IMR-90 (cell line): ENCODE measurements at regions not wholly inside any gene's neighbourhood (a gene's known extent, or its start where the extent isn't known, plus 50 kb on each side); places are given as distances from the start of the nearest gene placed in this dataset.

Experiments
- ATAC-seq: fragments of 200-7000 bp; cut with Tn5 transposase; 2 replicates; pipeline ENCODE4 v1.9.1; 2020; ENCODE audit warnings: low read depth, mild to moderate bottlenecking, moderate library complexity
- BruUV-seq: library from RNA; stranded (reverse); fragments of 400-500 nt; replicated peaks from 2 replicates; lab custom pipeline; 2021; lab: Mats Ljungman, UMichigan
- CTCF ChIA-PET: fragments of 300-600 bp; formaldehyde crosslinking; extraction: SDS; loops from one replicate; lab custom pipeline; 2021; ENCODE audit warnings: antibody characterized with exemption; lab: Yijun Ruan, JAX
- POLR2A ChIA-PET: fragments of 300-600 bp; sonication (Branson Sonifier 250); formaldehyde crosslinking; loops from one replicate; lab custom pipeline; 2022; ENCODE audit warnings: antibody characterized with exemption; ENCODE audit not compliant: unreplicated experiment; lab: Charles Lee
- DNase-seq: peaks from one replicate; pipeline ENCODE4 v3.0.0; 2013
- H2AFZ ChIP-seq: replicated peaks from 2 replicates; pipeline ENCODE3; 2013; ENCODE audit warnings: low read length, mild to moderate bottlenecking; ENCODE audit not compliant: poor library complexity
- H2AK5ac ChIP-seq: 2 replicates; pipeline ENCODE4 v1.6.1; 2013; ENCODE audit warnings: low read depth, low read length, inconsistent platforms
- H2AK9ac ChIP-seq: replicated peaks from 2 replicates; pipeline ENCODE3; 2013; ENCODE audit warnings: mild to moderate bottlenecking, low read depth, low read length, moderate library complexity; ENCODE audit not compliant: poor library complexity
- H2BK120ac ChIP-seq: 2 replicates; pipeline ENCODE4 v1.6.1; 2013; ENCODE audit warnings: low read depth, low read length, inconsistent platforms
- H2BK15ac ChIP-seq: 3 replicates; pipeline ENCODE4 v1.6.1; 2013; ENCODE audit warnings: low read depth, low read length, inconsistent platforms
- H2BK20ac ChIP-seq: 2 replicates; pipeline ENCODE4 v1.6.1; 2013; ENCODE audit warnings: low read depth, mild to moderate bottlenecking, inconsistent platforms, low read length, moderate library complexity
- H2BK5ac ChIP-seq: 2 replicates; pipeline ENCODE4 v1.6.1; 2013; ENCODE audit warnings: mild to moderate bottlenecking, low read depth, low read length, inconsistent platforms; ENCODE audit not compliant: poor library complexity, severe bottlenecking
- H3K14ac ChIP-seq: replicated peaks from 2 replicates; pipeline ENCODE4 v1.6.1; 2013; ENCODE audit warnings: low read depth, low read length, inconsistent platforms
- H3K18ac ChIP-seq: 2 replicates; pipeline ENCODE4 v1.6.1; 2013; ENCODE audit warnings: low read depth, low read length, control low read depth
- H3K23ac ChIP-seq: 2 replicates; pipeline ENCODE4 v1.6.1; 2013; ENCODE audit warnings: low read depth, low read length, inconsistent platforms
- H3K27ac ChIP-seq: 2 replicates; pipeline ENCODE4 v1.5.1; 2013; ENCODE audit warnings: mild to moderate bottlenecking, control low read depth, low read length; ENCODE audit not compliant: insufficient read depth
- H3K27me3 ChIP-seq: 2 replicates; pipeline ENCODE4 v1.6.1; 2013; ENCODE audit warnings: low read length; ENCODE audit not compliant: control insufficient read depth, insufficient read depth
- H3K36me3 ChIP-seq: 2 replicates; pipeline ENCODE4 v1.6.1; 2013; ENCODE audit warnings: low read length, mixed read lengths; ENCODE audit not compliant: control insufficient read depth, insufficient read depth
- H3K4ac ChIP-seq: 2 replicates; pipeline ENCODE4 v1.6.1; 2013; ENCODE audit warnings: low read depth, low read length, inconsistent platforms
- H3K4me1 ChIP-seq: 2 replicates; pipeline ENCODE4 v1.6.1; 2013; ENCODE audit warnings: low read length, mixed read lengths; ENCODE audit not compliant: control insufficient read depth, insufficient read depth
- H3K4me2 ChIP-seq: 2 replicates; pipeline ENCODE4 v1.6.1; 2013; ENCODE audit warnings: low read depth, mild to moderate bottlenecking, control low read depth, low read length, moderate library complexity
- H3K4me3 ChIP-seq: 2 replicates; pipeline ENCODE4 v1.5.1; 2013; ENCODE audit warnings: low read depth, mild to moderate bottlenecking, control low read depth, low read length, moderate library complexity; ENCODE audit not compliant: insufficient read depth
- H3K56ac ChIP-seq: 2 replicates; pipeline ENCODE4 v1.6.1; 2013; ENCODE audit warnings: low read length, inconsistent platforms; ENCODE audit not compliant: insufficient read depth; ENCODE audit errors: extremely low read depth
- H3K79me1 ChIP-seq, 2 experiments: 2 replicates each; pipeline ENCODE4 v1.6.1; 2013; ENCODE audit warnings: low read length in 2 of 2, inconsistent platforms in 1 of 2, low read depth in 1 of 2
- H3K9ac ChIP-seq: 2 replicates; pipeline ENCODE4 v1.6.1; 2013; ENCODE audit warnings: low read depth, low read length, control low read depth
- H3K9me1 ChIP-seq: 2 replicates; pipeline ENCODE4 v1.6.1; 2013; ENCODE audit warnings: low read length, inconsistent platforms; ENCODE audit not compliant: insufficient read depth
- H3K9me3 ChIP-seq: 2 replicates; pipeline ENCODE4 v1.6.1; 2013; ENCODE audit warnings: low read length; ENCODE audit not compliant: control insufficient read depth, insufficient read depth
- H4K20me1 ChIP-seq: 2 replicates; pipeline ENCODE4 v1.6.1; 2013; ENCODE audit warnings: low read length, inconsistent platforms; ENCODE audit not compliant: insufficient read depth
- H4K5ac ChIP-seq: 2 replicates; pipeline ENCODE4 v1.6.1; 2013; ENCODE audit warnings: mild to moderate bottlenecking, low read depth, low read length, control low read depth
- H4K8ac ChIP-seq, 2 experiments: 2 replicates each; pipeline ENCODE4 v1.6.1; 2013; ENCODE audit warnings: low read depth in 2 of 2, low read length in 2 of 2, control low read depth in 1 of 2, inconsistent platforms in 1 of 2
- H4K91ac ChIP-seq: 2 replicates; pipeline ENCODE4 v1.6.1; 2013; ENCODE audit warnings: low read depth, low read length, inconsistent platforms; ENCODE audit not compliant: insufficient read depth
- BHLHE40 ChIP-seq: fragments of 150-350 bp; IDR thresholded peaks from 2 replicates; pipeline ENCODE4 v1.6.1; 2016; ENCODE audit warnings: mild to moderate bottlenecking, low read depth, low read length
- CEBPB ChIP-seq: IDR thresholded peaks from 2 replicates; pipeline ENCODE4 v1.6.1; 2012; ENCODE audit warnings: low read depth, low read length, improper control_type of control experiment
- CHD1 ChIP-seq: IDR thresholded peaks from 2 replicates; pipeline ENCODE4 v1.6.1; 2012; ENCODE audit warnings: low read depth, low read length, improper control_type of control experiment
- FOS ChIP-seq: fragments of 150-350 bp; IDR thresholded peaks from 2 replicates; pipeline ENCODE4 v1.6.1; 2016; ENCODE audit warnings: low read depth, low read length
- MAFK ChIP-seq: IDR thresholded peaks from 2 replicates; pipeline ENCODE4 v1.6.1; 2012; ENCODE audit warnings: low read depth, low read length, improper control_type of control experiment
- MAZ ChIP-seq: IDR thresholded peaks from 2 replicates; pipeline ENCODE4 v1.6.1; 2012; ENCODE audit warnings: low read depth, mild to moderate bottlenecking, low read length, improper control_type of control experiment, moderate library complexity, borderline replicate concordance
- MXI1 ChIP-seq: IDR thresholded peaks from 2 replicates; pipeline ENCODE4 v1.6.1; 2012; ENCODE audit warnings: low read depth, mild to moderate bottlenecking, low read length, moderate library complexity, borderline replicate concordance
- NFE2L2 ChIP-seq: fragments of 150-350 bp; IDR thresholded peaks from 2 replicates; pipeline ENCODE4 v1.6.1; 2016; ENCODE audit warnings: low read depth, mild to moderate bottlenecking, low read length
- POLR2A ChIP-seq: IDR thresholded peaks from 2 replicates; pipeline ENCODE4 v1.6.1; 2012; ENCODE audit warnings: mild to moderate bottlenecking, low read depth, low read length
- RAD21 ChIP-seq: IDR thresholded peaks from 2 replicates; pipeline ENCODE4 v1.6.1; 2012; ENCODE audit warnings: low read length, improper control_type of control experiment
- RCOR1 ChIP-seq: IDR thresholded peaks from 2 replicates; pipeline ENCODE4 v1.6.1; 2012; ENCODE audit warnings: mild to moderate bottlenecking, low read length, improper control_type of control experiment; ENCODE audit not compliant: insufficient replicate concordance
- RFX5 ChIP-seq: IDR thresholded peaks from 2 replicates; pipeline ENCODE4 v1.8.0; 2012; ENCODE audit warnings: low read depth, mild to moderate bottlenecking, low read length, moderate library complexity
- WGBS, 2 experiments: methylation state at CpG; one replicate each; pipeline versions ENCODE4 v1.1.5 to v1.1.7; 2013; ENCODE audit warnings: missing lambda C conversion rate in 2 of 2; ENCODE audit not compliant: insufficient read length in 1 of 2; ENCODE audit errors: extremely low coverage in 2 of 2; 5-methylcytosine and 5-hydroxymethylcytosine counted together
- dilution Hi-C: fragments of 300-500 bp; cut with HindIII; formaldehyde crosslinking; loops from one replicate; pipeline ENCODE4 v1.14.3; 2018; ENCODE audit warnings: low sequenced_read_pairs; ENCODE audit not compliant: unreplicated experiment
- in situ Hi-C: fragments of 300-500 bp; cut with MboI; formaldehyde crosslinking; loops from 3 replicates; pipeline ENCODE4 v1.14.3; 2019; ENCODE audit warnings: low sequenced_read_pairs, inconsistent platforms, mixed read lengths
- intact Hi-C: fragments of 100-400 bp; cut with micrococcal nuclease; formaldehyde crosslinking; loops from 2 replicates; pipeline ENCODE4 v1.10.0; 2022
- TF ChIP-seq, protein P1 (sequence below): fragments of 150-350 bp; IDR thresholded peaks from 2 replicates; pipeline ENCODE4 v1.6.1; 2017; ENCODE audit warnings: mild to moderate bottlenecking, antibody characterized with exemption, low read length, low read depth
- TF ChIP-seq, protein P2 (sequence below): conservative IDR thresholded peaks from 2 replicates; pipeline ENCODE4 v1.5.1; 2012; ENCODE audit warnings: mild to moderate bottlenecking, low read depth, low read length, improper control_type of control experiment

DNA sequence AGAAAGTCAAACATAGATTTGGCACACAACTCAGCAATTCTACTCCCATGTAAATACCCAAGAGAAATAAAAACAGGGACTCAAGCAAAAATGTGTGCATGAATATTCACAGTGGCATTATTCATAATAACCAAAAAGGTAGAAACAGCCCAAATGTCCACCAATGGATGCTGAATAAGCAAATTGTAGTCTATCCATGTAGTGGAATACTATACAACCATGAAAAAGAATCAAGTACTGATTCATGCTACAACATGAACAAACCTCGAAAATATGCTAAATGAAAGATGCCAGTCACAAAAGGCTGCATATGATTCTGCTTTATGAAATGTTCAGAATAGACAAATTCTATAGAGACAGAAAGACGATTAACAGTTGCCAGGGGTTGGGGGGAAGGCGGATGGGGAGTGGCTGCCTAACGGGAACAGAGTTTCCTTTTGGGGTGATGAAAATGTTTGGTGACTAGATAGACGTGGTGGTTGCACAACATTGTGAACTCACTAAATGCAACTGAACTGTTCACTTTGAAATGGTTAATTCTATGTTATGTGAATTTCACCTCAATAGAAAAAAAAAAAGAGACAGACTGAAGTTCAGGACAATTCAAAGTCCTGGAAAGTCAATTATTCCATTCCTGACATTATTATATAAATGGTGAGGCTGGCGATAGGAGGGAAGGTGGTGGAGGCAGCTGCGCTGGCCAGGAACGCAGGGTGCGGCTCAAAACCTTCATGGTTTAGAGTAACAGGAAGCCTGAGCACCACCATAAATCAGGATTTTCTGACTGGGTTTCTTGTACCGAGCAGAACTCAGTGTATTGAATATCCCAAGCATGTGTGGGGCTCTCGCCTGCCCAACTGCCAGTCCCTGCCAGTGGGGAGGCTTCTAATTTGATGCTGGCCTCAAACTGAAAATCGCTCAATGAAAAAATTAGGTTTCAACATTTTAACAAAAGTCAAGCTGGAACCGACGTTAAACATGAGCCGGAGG lies 300.9 kb downstream of the C16orf95 start:
- Histone ChIP-seq H3K4me1 (0 out of 2 replicates have a peak, but pooled peaks cover 1% of the 10 kb centered on the region), H3K9me3 (no peaks in the 10 kb centered on the region), H3K36me3 (no peaks in the 10 kb centered on the region), H3K14ac (no peak overlapping the region), H3K18ac (no peak overlapping the region), H2AK9ac (no peak overlapping the region), H3K23ac (no peak overlapping the region), H4K91ac (no peak overlapping the region), H3K27ac (no peak overlapping the region), H3K27me3 (peaks cover 5% of the 10 kb centered on the region), H4K20me1 (no peaks in the 10 kb centered on the region), H2BK15ac (no peak overlapping the region), H3K56ac (no peak overlapping the region), H3K79me1 (no peaks in the 10 kb centered on the region), H4K8ac (no peak overlapping the region), H3K9me1 (no peaks in the 10 kb centered on the region), H2BK120ac (no peak overlapping the region), H3K4me3 (no peak overlapping the region), H4K5ac (no peak overlapping the region), H3K9ac (no peak overlapping the region), H3K4me2 (no peak overlapping the region), H2BK5ac (no peak overlapping the region), H3K4ac (no peak overlapping the region), H2AK5ac (no peak overlapping the region), H2BK20ac (no peak overlapping the region), H2AFZ (no peak overlapping the region)
- no peak for ATAC-seq
- ChIA-PET POLR2A (interaction anchor here (1.0 kb wide), 1 partner anchor 439 kb away, joined by 3 read pairs; no protein-coding TSS in a partner anchor), CTCF (interaction anchor here (0.6 to 1.0 kb wide), 3 partner anchors 12 to 452 kb away, joined by 3 to 5 read pairs (median 4); no protein-coding TSS in a partner anchor)
- WGBS, 2 experiments: 84% methylated on average over 6 of the region's 15 CpGs; no CpG with 5 or more reads in 1 of the 2 experiments
- no TSS peak for BruUV-seq
- intact Hi-C loops (no loop called here), in situ Hi-C loops (no loop called here), dilution Hi-C loops (no loop called here)
- no peak for DNase-seq
- TF ChIP-seq, protein P1, sequence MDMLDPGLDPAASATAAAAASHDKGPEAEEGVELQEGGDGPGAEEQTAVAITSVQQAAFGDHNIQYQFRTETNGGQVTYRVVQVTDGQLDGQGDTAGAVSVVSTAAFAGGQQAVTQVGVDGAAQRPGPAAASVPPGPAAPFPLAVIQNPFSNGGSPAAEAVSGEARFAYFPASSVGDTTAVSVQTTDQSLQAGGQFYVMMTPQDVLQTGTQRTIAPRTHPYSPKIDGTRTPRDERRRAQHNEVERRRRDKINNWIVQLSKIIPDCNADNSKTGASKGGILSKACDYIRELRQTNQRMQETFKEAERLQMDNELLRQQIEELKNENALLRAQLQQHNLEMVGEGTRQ: no peak
- TF ChIP-seq MAFK (peak; percentile 71), CHD1 (no peak), POLR2A (no peak), RCOR1 (no peak), MXI1 (no peak), RFX5 (no peak), RAD21 (no peak), NFE2L2 (no peak), BHLHE40 (no peak), FOS (no peak), MAZ (no peak), CEBPB (peak; percentile 42)
- TF ChIP-seq, protein P2, sequence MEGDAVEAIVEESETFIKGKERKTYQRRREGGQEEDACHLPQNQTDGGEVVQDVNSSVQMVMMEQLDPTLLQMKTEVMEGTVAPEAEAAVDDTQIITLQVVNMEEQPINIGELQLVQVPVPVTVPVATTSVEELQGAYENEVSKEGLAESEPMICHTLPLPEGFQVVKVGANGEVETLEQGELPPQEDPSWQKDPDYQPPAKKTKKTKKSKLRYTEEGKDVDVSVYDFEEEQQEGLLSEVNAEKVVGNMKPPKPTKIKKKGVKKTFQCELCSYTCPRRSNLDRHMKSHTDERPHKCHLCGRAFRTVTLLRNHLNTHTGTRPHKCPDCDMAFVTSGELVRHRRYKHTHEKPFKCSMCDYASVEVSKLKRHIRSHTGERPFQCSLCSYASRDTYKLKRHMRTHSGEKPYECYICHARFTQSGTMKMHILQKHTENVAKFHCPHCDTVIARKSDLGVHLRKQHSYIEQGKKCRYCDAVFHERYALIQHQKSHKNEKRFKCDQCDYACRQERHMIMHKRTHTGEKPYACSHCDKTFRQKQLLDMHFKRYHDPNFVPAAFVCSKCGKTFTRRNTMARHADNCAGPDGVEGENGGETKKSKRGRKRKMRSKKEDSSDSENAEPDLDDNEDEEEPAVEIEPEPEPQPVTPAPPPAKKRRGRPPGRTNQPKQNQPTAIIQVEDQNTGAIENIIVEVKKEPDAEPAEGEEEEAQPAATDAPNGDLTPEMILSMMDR: no peak
